IPS DF 4.7 (cell line): ENCODE measurements at regions not wholly inside any gene's neighbourhood (a gene's known extent, or its start where the extent isn't known, plus 50 kb on each side); places are given as distances from the start of the nearest gene placed in this dataset.

Source experiments
- DNase-seq: peaks from one replicate; pipeline ENCODE4 v3.0.0-alpha.2; 2013; ENCODE audit warnings: low spot score; ENCODE audit errors: extremely low read depth

GRCh38 chr15:77769700-77770099, 137.0 kb upstream of the LINGO1 start:
- no peak for DNase-seq

GRCh38 chr15:77768521-77769078, 135.9 kb upstream of the LINGO1 start:
- DNase-seq = no peak

GRCh38 chr15:77768107-77768506, 135.4 kb upstream of the LINGO1 start:
- no peak for DNase-seq

- no peak for DNase-seq
Observed at GRCh38 chr15:77764095-77764494, 131.4 kb upstream of the LINGO1 start.

- DNase-seq = no peak
Observed at GRCh38 chr15:77762747-77763355, 130.1 kb upstream of the LINGO1 start.

- no peak for DNase-seq
Observed at GRCh38 chr15:77759896-77760592, 127.3 kb upstream of the LINGO1 start.

- no peak for DNase-seq
Observed at GRCh38 chr15:77753939-77754338, 121.2 kb upstream of the LINGO1 start.

GRCh38 chr15:77753281-77753873, 120.7 kb upstream of the LINGO1 start:
- DNase-seq = no peak

GRCh38 chr15:77749998-77750540, 117.4 kb upstream of the LINGO1 start:
- no peak for DNase-seq

- peak; percentile 28 for DNase-seq
Observed at GRCh38 chr15:77749236-77749997, 116.7 kb upstream of the LINGO1 start.

- DNase-seq = no peak
Observed at GRCh38 chr15:77748078-77749064, 115.7 kb upstream of the LINGO1 start.

- DNase-seq = no peak
Observed at GRCh38 chr15:77747175-77748077, 114.7 kb upstream of the LINGO1 start.

GRCh38 chr15:77746254-77747174, 113.8 kb upstream of the LINGO1 start:
- DNase-seq = no peak

GRCh38 chr15:77744398-77744797, 111.7 kb upstream of the LINGO1 start:
- no peak for DNase-seq

GRCh38 chr15:77742570-77742969, 109.9 kb upstream of the LINGO1 start:
- no peak for DNase-seq

GRCh38 chr15:77742127-77742526, 109.4 kb upstream of the LINGO1 start:
- no peak for DNase-seq

- no peak for DNase-seq
Observed at GRCh38 chr15:77741106-77741505, 108.4 kb upstream of the LINGO1 start.
